ENCODE measurements at regions not wholly inside any gene's neighbourhood (a gene's known extent, or its start where the extent isn't known, plus 50 kb on each side); places are given as distances from the start of the nearest gene placed in this dataset.

- no peaks in the 10 kb centered on the region for H3K27me3 ChIP-seq (replicated peaks; ENCODE audit: insufficient read depth, low read length)
- no peak overlapping the region for H3K4me3 ChIP-seq (ENCODE audit: low read length)
- H3K79me2 ChIP-seq (ENCODE audit: low read length), result no peaks in the 10 kb centered on the region
- DNase-seq, result no peak
- H3K9ac ChIP-seq (ENCODE audit: low read length), result no peak overlapping the region
- no peak overlapping the region for H3K27ac ChIP-seq (ENCODE audit: low read length)
- H3K36me3 ChIP-seq (replicated peaks; ENCODE audit: insufficient read depth, low read length), result no peaks in the 10 kb centered on the region
- H4K20me1 ChIP-seq (ENCODE audit: insufficient read depth, low read length), result no peaks in the 10 kb centered on the region
- H3K9me3 ChIP-seq (replicated peaks; ENCODE audit: insufficient read depth, low read length), result no peaks in the 10 kb centered on the region
- no peak overlapping the region for H2AFZ ChIP-seq (ENCODE audit: low read length)
- H3K4me2 ChIP-seq (ENCODE audit: low read depth, low read length), result no peak overlapping the region
- no peaks in the 10 kb centered on the region for H3K4me1 ChIP-seq (ENCODE audit: low read length)
- no peak for TF ChIP-seq EZH2 (optimal IDR thresholded peaks at IDR 0.05; ENCODE audit: low read depth, low read length)
- TF ChIP-seq CTCF (IDR thresholded peaks at IDR 0.05; ENCODE audit: low read length), result no peak
- no peak for TF ChIP-seq EZH2phosphoT487 (IDR thresholded peaks at IDR 0.05; ENCODE audit: low read length)
- no peaks in the 10 kb centered on the region for H3K9me2 ChIP-seq (replicated peaks; ENCODE audit: insufficient read depth, low read length)
- no peaks in the 10 kb centered on the region for H3F3A ChIP-seq (ENCODE audit: insufficient read depth, low read length)
Measured at GRCh38 chr4:124861761-124862160, 149.2 kb upstream of the ANKRD50 start.

GRCh38 chr4:124854968-124855367, 142.4 kb upstream of the ANKRD50 start:
- peak overlapping the region; percentile 55; the same call in 1 of the 2 replicates for H3K4me2 ChIP-seq (ENCODE audit: low read depth, low read length)
- no peak for TF ChIP-seq EZH2 (optimal IDR thresholded peaks at IDR 0.05; ENCODE audit: low read depth, low read length)
- no peaks in the 10 kb centered on the region for H4K20me1 ChIP-seq (ENCODE audit: insufficient read depth, low read length)
- no peaks in the 10 kb centered on the region for H3K9me2 ChIP-seq (replicated peaks; ENCODE audit: insufficient read depth, low read length)
- H3K27ac ChIP-seq (ENCODE audit: low read length), result no peak overlapping the region
- no peaks in the 10 kb centered on the region for H3K9me3 ChIP-seq (replicated peaks; ENCODE audit: insufficient read depth, low read length)
- no peak overlapping the region for H2AFZ ChIP-seq (ENCODE audit: low read length)
- H3K27me3 ChIP-seq (replicated peaks; ENCODE audit: insufficient read depth, low read length), result no peaks in the 10 kb centered on the region
- H3K4me1 ChIP-seq (ENCODE audit: low read length), result peaks cover 9% of the 10 kb centered on the region; the same call in 1 of the 2 replicates
- no peaks in the 10 kb centered on the region for H3K79me2 ChIP-seq (ENCODE audit: low read length)
- no peaks in the 10 kb centered on the region for H3K36me3 ChIP-seq (replicated peaks; ENCODE audit: insufficient read depth, low read length)
- H3K4me3 ChIP-seq (ENCODE audit: low read length), result no peak overlapping the region
- peak; percentile 27 for DNase-seq
- 0 out of 2 replicates have a peak, but pooled peaks cover 4% of the 10 kb centered on the region for H3F3A ChIP-seq (ENCODE audit: insufficient read depth, low read length)
- no peak overlapping the region for H3K9ac ChIP-seq (ENCODE audit: low read length)

- Histone ChIP-seq H3K4me1 (ENCODE audit: low read length) (peaks cover 9% of the 10 kb centered on the region; the same call in 1 of the 2 replicates), H3F3A (ENCODE audit: insufficient read depth, low read length) (0 out of 2 replicates have a peak, but pooled peaks cover 4% of the 10 kb centered on the region), H3K9me3 (replicated peaks; ENCODE audit: insufficient read depth, low read length) (no peaks in the 10 kb centered on the region), H4K20me1 (ENCODE audit: insufficient read depth, low read length) (no peaks in the 10 kb centered on the region), H3K9ac (ENCODE audit: low read length) (no peak overlapping the region), H3K4me2 (ENCODE audit: low read depth, low read length) (no peak overlapping the region), H3K36me3 (replicated peaks; ENCODE audit: insufficient read depth, low read length) (no peaks in the 10 kb centered on the region), H3K9me2 (replicated peaks; ENCODE audit: insufficient read depth, low read length) (no peaks in the 10 kb centered on the region), H3K27me3 (replicated peaks; ENCODE audit: insufficient read depth, low read length) (no peaks in the 10 kb centered on the region), H2AFZ (ENCODE audit: low read length) (no peak overlapping the region), H3K4me3 (ENCODE audit: low read length) (no peak overlapping the region), H3K27ac (ENCODE audit: low read length) (no peak overlapping the region), H3K79me2 (ENCODE audit: low read length) (no peaks in the 10 kb centered on the region)
- DNase-seq, result no peak
- TF ChIP-seq CTCF (IDR thresholded peaks at IDR 0.05; ENCODE audit: low read length) (no peak), EZH2 (optimal IDR thresholded peaks at IDR 0.05; ENCODE audit: low read depth, low read length) (no peak), EZH2phosphoT487 (IDR thresholded peaks at IDR 0.05; ENCODE audit: low read length) (no peak)
Measured at GRCh38 chr4:124851741-124852140, 139.2 kb upstream of the ANKRD50 start.

GRCh38 chr4:124846306-124846705, 133.8 kb upstream of the ANKRD50 start:
- H3K4me1 ChIP-seq (ENCODE audit: low read length), result no peaks in the 10 kb centered on the region
- H3K27me3 ChIP-seq (replicated peaks; ENCODE audit: insufficient read depth, low read length), result no peaks in the 10 kb centered on the region
- H3K79me2 ChIP-seq (ENCODE audit: low read length), result no peaks in the 10 kb centered on the region
- H2AFZ ChIP-seq (ENCODE audit: low read length), result no peak overlapping the region
- no peaks in the 10 kb centered on the region for H3K9me3 ChIP-seq (replicated peaks; ENCODE audit: insufficient read depth, low read length)
- H3K9me2 ChIP-seq (replicated peaks; ENCODE audit: insufficient read depth, low read length), result no peaks in the 10 kb centered on the region
- TF ChIP-seq EZH2 (optimal IDR thresholded peaks at IDR 0.05; ENCODE audit: low read depth, low read length) (no peak), EZH2phosphoT487 (IDR thresholded peaks at IDR 0.05; ENCODE audit: low read length) (no peak), CTCF (IDR thresholded peaks at IDR 0.05; ENCODE audit: low read length) (no peak)
- no peak overlapping the region for H3K4me3 ChIP-seq (ENCODE audit: low read length)
- H3F3A ChIP-seq (ENCODE audit: insufficient read depth, low read length), result no peaks in the 10 kb centered on the region
- H3K36me3 ChIP-seq (replicated peaks; ENCODE audit: insufficient read depth, low read length), result no peaks in the 10 kb centered on the region
- H3K4me2 ChIP-seq (ENCODE audit: low read depth, low read length), result no peak overlapping the region
- H3K9ac ChIP-seq (ENCODE audit: low read length), result no peak overlapping the region
- H3K27ac ChIP-seq (ENCODE audit: low read length), result no peak overlapping the region
- no peak for DNase-seq
- no peaks in the 10 kb centered on the region for H4K20me1 ChIP-seq (ENCODE audit: insufficient read depth, low read length)
